ENCODE measurements at regions not wholly inside any gene's neighbourhood (a gene's known extent, or its start where the extent isn't known, plus 50 kb on each side); places are given as distances from the start of the nearest gene placed in this dataset.
A peak's percentile ranks its signal among the peaks of the same experiment; 100 is the strongest.

- Histone ChIP-seq H3K36me3 (ENCODE audit: control insufficient read depth in 2 of 2, insufficient read depth in 1 of 2, low read length in 2 of 2) (no peaks in the 10 kb centered on the region), H3K4me3 (ENCODE audit: low read depth, low read length) (no peak overlapping the region), H3K4me1 (ENCODE audit: control insufficient read depth, insufficient read depth, low read length) (no peaks in the 10 kb centered on the region), H3K9me3 (ENCODE audit: control insufficient read depth, insufficient read depth, low read depth, low read length) (no peaks in the 10 kb centered on the region), H3K27ac (ENCODE audit: extremely low read depth, low read depth, low read length) (no peak overlapping the region)
- ChIA-PET POLR2A (no interaction called here), CTCF (interaction anchor here (1.2 kb wide), 1 partner anchor 353 kb away, joined by 5 read pairs; no protein-coding TSS in a partner anchor)
- TF ChIP-seq SETDB1 (IDR thresholded peaks at IDR 0.05; ENCODE audit: insufficient read length, low read length), result peak; percentile 83
- no peak for TF ChIP-seq ZNF114 (tag by site-specific recombination; IDR thresholded peaks at IDR 0.05)
Measured at GRCh38 chr7:106797937-106798336, 67.1 kb upstream of the PIK3CG start.

GRCh38 chr7:106802589-106802988, 62.5 kb upstream of the PIK3CG start:
- Histone ChIP-seq H3K9me3 (ENCODE audit: control insufficient read depth, insufficient read depth, low read depth, low read length) (no peaks in the 10 kb centered on the region), H3K4me1 (ENCODE audit: control insufficient read depth, insufficient read depth, low read length) (no peaks in the 10 kb centered on the region), H3K4me3 (ENCODE audit: low read depth, low read length) (no peak overlapping the region), H3K36me3 (ENCODE audit: control insufficient read depth in 2 of 2, insufficient read depth in 1 of 2, low read length in 2 of 2) (no peaks in the 10 kb centered on the region), H3K27ac (ENCODE audit: extremely low read depth, low read depth, low read length) (no peak overlapping the region)
- POLR2A ChIA-PET, result no interaction called here
- CTCF ChIA-PET, result interaction anchor here (1.7 kb wide), 1 partner anchor 10 kb away, joined by 6 read pairs; no protein-coding TSS in a partner anchor
- no peak for TF ChIP-seq ZSCAN18 (tag by site-specific recombination; IDR thresholded peaks at IDR 0.05)
- TF ChIP-seq ZNF664 (tag by site-specific recombination; IDR thresholded peaks at IDR 0.05), result no peak

- no peak for TF ChIP-seq TSHZ1 (tag by site-specific recombination; IDR thresholded peaks at IDR 0.05; ENCODE audit: borderline replicate concordance)
- no peak for TF ChIP-seq ZBTB48 (tag by site-specific recombination; IDR thresholded peaks at IDR 0.05)
- TF ChIP-seq GFI1B (tag by site-specific recombination; IDR thresholded peaks at IDR 0.05), result no peak
- no peak for TF ChIP-seq TCF7L2 (IDR thresholded peaks at IDR 0.05; ENCODE audit: borderline replicate concordance, low read depth, low read length)
- no peak for TF ChIP-seq ZNF514 (tag by site-specific recombination; IDR thresholded peaks at IDR 0.05)
- TF ChIP-seq PATZ1 (tag by site-specific recombination; IDR thresholded peaks at IDR 0.05), result no peak
- TF ChIP-seq ZBTB7A (tag by site-specific recombination; IDR thresholded peaks at IDR 0.05; ENCODE audit: low read depth), result no peak
- TF ChIP-seq ZNF704 (tag by site-specific recombination; IDR thresholded peaks at IDR 0.05), result no peak
- TF ChIP-seq PBX3 (CRISPR knock-in tag; IDR thresholded peaks at IDR 0.05), result no peak
- no peak for TF ChIP-seq RBAK (tag by site-specific recombination; IDR thresholded peaks at IDR 0.05)
- no peak for TF ChIP-seq ZNF292 (tag by site-specific recombination; IDR thresholded peaks at IDR 0.05; ENCODE audit: borderline replicate concordance, low read depth)
- no peak for TF ChIP-seq HOXA7 (CRISPR knock-in tag; IDR thresholded peaks at IDR 0.05; ENCODE audit: borderline replicate concordance)
- no peak for TF ChIP-seq BCL6B (tag by site-specific recombination; IDR thresholded peaks at IDR 0.05)
- no peak for TF ChIP-seq ZBTB17 (tag by site-specific recombination; IDR thresholded peaks at IDR 0.05)
- CTCF ChIA-PET, result interaction anchor here (0.6 kb wide), 1 partner anchor 10 kb away, joined by 3 read pairs; no protein-coding TSS in a partner anchor
- no peak overlapping the region for H3K27ac ChIP-seq (ENCODE audit: extremely low read depth, low read depth, low read length)
- H3K4me1 ChIP-seq (ENCODE audit: control insufficient read depth, insufficient read depth, low read length), result no peaks in the 10 kb centered on the region
- no peaks in the 10 kb centered on the region for H3K9me3 ChIP-seq (ENCODE audit: control insufficient read depth, insufficient read depth, low read depth, low read length)
- no peaks in the 10 kb centered on the region for H3K36me3 ChIP-seq (ENCODE audit: control insufficient read depth in 2 of 2, insufficient read depth in 1 of 2, low read length in 2 of 2)
- POLR2A ChIA-PET, result no interaction called here
- H3K4me3 ChIP-seq (ENCODE audit: low read depth, low read length), result no peak overlapping the region
Measured at GRCh38 chr7:106806556-106806955, 58.5 kb upstream of the PIK3CG start.
